ENCODE measurements at regions not wholly inside any gene's neighbourhood (a gene's known extent, or its start where the extent isn't known, plus 50 kb on each side); places are given as distances from the start of the nearest gene placed in this dataset.

DNA sequence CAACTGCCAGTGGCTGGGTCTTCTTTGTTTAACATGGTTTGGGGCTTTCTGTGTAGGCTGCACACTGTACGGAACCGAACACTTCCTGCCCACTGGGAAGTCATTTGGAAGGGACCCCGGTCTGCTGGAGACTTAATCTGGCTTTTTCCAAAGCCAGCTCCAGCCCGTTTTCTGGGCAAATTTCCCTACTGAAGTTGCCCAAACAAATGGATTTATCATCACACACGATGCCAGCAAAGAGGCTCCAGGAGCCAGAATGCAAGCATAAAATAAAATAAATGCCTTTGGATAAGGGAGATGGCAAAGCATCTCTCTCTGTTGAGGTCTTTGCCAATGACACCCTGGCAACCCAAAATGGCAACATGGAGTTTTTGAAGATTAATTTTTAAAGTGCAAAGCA lies 259.9 kb upstream of the IRX3 start:
- TF ChIP-seq, protein P1, sequence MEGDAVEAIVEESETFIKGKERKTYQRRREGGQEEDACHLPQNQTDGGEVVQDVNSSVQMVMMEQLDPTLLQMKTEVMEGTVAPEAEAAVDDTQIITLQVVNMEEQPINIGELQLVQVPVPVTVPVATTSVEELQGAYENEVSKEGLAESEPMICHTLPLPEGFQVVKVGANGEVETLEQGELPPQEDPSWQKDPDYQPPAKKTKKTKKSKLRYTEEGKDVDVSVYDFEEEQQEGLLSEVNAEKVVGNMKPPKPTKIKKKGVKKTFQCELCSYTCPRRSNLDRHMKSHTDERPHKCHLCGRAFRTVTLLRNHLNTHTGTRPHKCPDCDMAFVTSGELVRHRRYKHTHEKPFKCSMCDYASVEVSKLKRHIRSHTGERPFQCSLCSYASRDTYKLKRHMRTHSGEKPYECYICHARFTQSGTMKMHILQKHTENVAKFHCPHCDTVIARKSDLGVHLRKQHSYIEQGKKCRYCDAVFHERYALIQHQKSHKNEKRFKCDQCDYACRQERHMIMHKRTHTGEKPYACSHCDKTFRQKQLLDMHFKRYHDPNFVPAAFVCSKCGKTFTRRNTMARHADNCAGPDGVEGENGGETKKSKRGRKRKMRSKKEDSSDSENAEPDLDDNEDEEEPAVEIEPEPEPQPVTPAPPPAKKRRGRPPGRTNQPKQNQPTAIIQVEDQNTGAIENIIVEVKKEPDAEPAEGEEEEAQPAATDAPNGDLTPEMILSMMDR (IDR thresholded peaks at IDR 0.05): no peak
- TF ChIP-seq POLR2A (IDR thresholded peaks at IDR 0.05; ENCODE audit: low read depth): no peak
